ENCODE measurements at regions not wholly inside any gene's neighbourhood (a gene's known extent, or its start where the extent isn't known, plus 50 kb on each side); places are given as distances from the start of the nearest gene placed in this dataset.

GRCh38 chr13:76516586-76516985 is 369.6 kb downstream of the KCTD12 start:
- DNase-seq (ENCODE audit: low read depth) = peak; percentile 8

GRCh38 chr13:76516013-76516412 is 370.2 kb downstream of the KCTD12 start:
- peak; percentile 93 for DNase-seq (ENCODE audit: low read depth)

GRCh38 chr13:76512721-76513145 is 373.5 kb downstream of the KCTD12 start:
- peak; percentile 96 for DNase-seq (ENCODE audit: low read depth)

GRCh38 chr13:76505437-76505836 is 380.8 kb downstream of the KCTD12 start:
- DNase-seq (ENCODE audit: low read depth) = no peak

- no peak for DNase-seq (ENCODE audit: low read depth)
These were observed 382.4 kb downstream of the KCTD12 start for GRCh38 chr13:76503766-76504165.

GRCh38 chr13:76503291-76503690 is 382.9 kb downstream of the KCTD12 start:
- DNase-seq (ENCODE audit: low read depth) = no peak

- no peak for DNase-seq (ENCODE audit: low read depth)
These were observed 385.3 kb downstream of the KCTD12 start for GRCh38 chr13:76500894-76501293.

GRCh38 chr13:76499891-76500290 is 386.3 kb downstream of the KCTD12 start:
- no peak for DNase-seq (ENCODE audit: low read depth)

GRCh38 chr13:76489274-76489673 is 396.9 kb downstream of the KCTD12 start:
- no peak for DNase-seq (ENCODE audit: low read depth)

- no peak for DNase-seq (ENCODE audit: low read depth)
These were observed 404.5 kb downstream of the KCTD12 start for GRCh38 chr13:76481738-76482137.

GRCh38 chr13:76474966-76475365 is 411.2 kb downstream of the KCTD12 start:
- no peak for DNase-seq (ENCODE audit: low read depth)

GRCh38 chr13:76474356-76474755 is 411.8 kb downstream of the KCTD12 start:
- no peak for DNase-seq (ENCODE audit: low read depth)

- peak; percentile 81 for DNase-seq (ENCODE audit: low read depth)
These were observed 412.6 kb downstream of the KCTD12 start for GRCh38 chr13:76473552-76474134.

GRCh38 chr13:76472916-76473315 is 413.3 kb downstream of the KCTD12 start:
- DNase-seq (ENCODE audit: low read depth) = no peak

- no peak for DNase-seq (ENCODE audit: low read depth)
These were observed 414.7 kb downstream of the KCTD12 start for GRCh38 chr13:76471486-76471885.

- DNase-seq (ENCODE audit: low read depth) = peak; percentile 12
These were observed 415.2 kb downstream of the KCTD12 start for GRCh38 chr13:76470991-76471390.

- DNase-seq (ENCODE audit: low read depth) = no peak
These were observed 420.2 kb downstream of the KCTD12 start for GRCh38 chr13:76466043-76466442.

GRCh38 chr13:76463314-76463713 is 422.9 kb downstream of the KCTD12 start:
- DNase-seq (ENCODE audit: low read depth) = peak; percentile 4

GRCh38 chr13:76461999-76462398 is 424.2 kb downstream of the KCTD12 start:
- DNase-seq (ENCODE audit: low read depth) = no peak

- DNase-seq (ENCODE audit: low read depth) = no peak
These were observed 424.7 kb downstream of the KCTD12 start for GRCh38 chr13:76461484-76461883.

- no peak for DNase-seq (ENCODE audit: low read depth)
These were observed 426.3 kb downstream of the KCTD12 start for GRCh38 chr13:76459863-76460262.

GRCh38 chr13:76455960-76456359 is 430.2 kb downstream of the KCTD12 start:
- peak; percentile 33 for DNase-seq (ENCODE audit: low read depth)

- no peak for DNase-seq (ENCODE audit: low read depth)
These were observed 431.2 kb downstream of the KCTD12 start for GRCh38 chr13:76454991-76455390.

- DNase-seq (ENCODE audit: low read depth) = no peak
These were observed 436.5 kb downstream of the KCTD12 start for GRCh38 chr13:76449716-76450115.

GRCh38 chr13:76446191-76446590 is 440.0 kb downstream of the KCTD12 start:
- no peak for DNase-seq (ENCODE audit: low read depth)

All from ELR (cell line).